ENCODE measurements at regions not wholly inside any gene's neighbourhood (a gene's known extent, or its start where the extent isn't known, plus 50 kb on each side); places are given as distances from the start of the nearest gene placed in this dataset.

GRCh38 chr21:31781737-31782136 is 49.8 kb upstream of the SCAF4 start:
- no peaks in the 10 kb centered on the region for H3K79me2 ChIP-seq (ENCODE audit: insufficient read depth)
- H3K9me3 ChIP-seq (ENCODE audit: low read depth) = no peaks in the 10 kb centered on the region
- H2AFZ ChIP-seq = no peak overlapping the region
- H3K27ac ChIP-seq = no peak overlapping the region
- peak; percentile 77 for DNase-seq
- no peak for TF ChIP-seq EZH2phosphoT487 (IDR thresholded peaks at IDR 0.05; ENCODE audit: insufficient read depth, low read depth)
- TF ChIP-seq EZH2 (IDR thresholded peaks at IDR 0.05; ENCODE audit: insufficient read depth, poor library complexity, severe bottlenecking) = no peak
- H3K4me1 ChIP-seq (ENCODE audit: insufficient read depth) = no peaks in the 10 kb centered on the region
- no peaks in the 10 kb centered on the region for H3K27me3 ChIP-seq (replicated peaks; ENCODE audit: insufficient read depth)
- H3K9ac ChIP-seq = no peak overlapping the region
- no peaks in the 10 kb centered on the region for H3K36me3 ChIP-seq (ENCODE audit: low read depth)
- no peak overlapping the region for H3K4me3 ChIP-seq
- in situ Hi-C loops (cut with MboI) = no loop called here
- no peaks in the 10 kb centered on the region for H3K9me2 ChIP-seq (ENCODE audit: insufficient read depth)
- no peaks in the 10 kb centered on the region for H3F3A ChIP-seq (ENCODE audit: insufficient read depth)
- H4K20me1 ChIP-seq (ENCODE audit: insufficient read depth) = no peaks in the 10 kb centered on the region
- no peak overlapping the region for H3K4me2 ChIP-seq (ENCODE audit: unreplicated experiment)
- WGBS, 2 experiments (ENCODE audit: low coverage in 1 of 2, low lambda C conversion rate in 2 of 2, missing lambda C conversion rate in 2 of 2) = 0 to 3% methylated on average over 3 of the region's 3 CpGs
